ENCODE measurements at regions not wholly inside any gene's neighbourhood (a gene's known extent, or its start where the extent isn't known, plus 50 kb on each side); places are given as distances from the start of the nearest gene placed in this dataset.

GRCh38 chr2:150542692-150543091, 55.2 kb upstream of the RND3 start:
- no peak for DNase-seq (ENCODE audit: low spot score)

GRCh38 chr2:150542172-150542571, 54.7 kb upstream of the RND3 start:
- no peak for DNase-seq (ENCODE audit: low spot score)

- DNase-seq (ENCODE audit: low spot score) = no peak
These were observed 51.3 kb upstream of the RND3 start for GRCh38 chr2:150538651-150539201.

Data from SW480 (cell line).